DND-41 (cell line): ENCODE measurements at regions not wholly inside any gene's neighbourhood (a gene's known extent, or its start where the extent isn't known, plus 50 kb on each side); places are given as distances from the start of the nearest gene placed in this dataset.

Source experiments
- ATAC-seq: fragments of 200-7000 bp; cut with Tn5 transposase; 3 replicates; pipeline ENCODE4 v1.9.1; 2021; ENCODE audit warnings: low read depth; ENCODE audit not compliant: insufficient read depth
- DNase-seq: peaks from one replicate; pipeline ENCODE4 v3.0.0-alpha.2; 2020
- H2AFZ ChIP-seq: 2 replicates; pipeline ENCODE4 v1.6.0; 2012; ENCODE audit warnings: low read depth, low read length
- H3K27ac ChIP-seq: 2 replicates; pipeline ENCODE4 v1.5.1; 2012; ENCODE audit warnings: low read length, inconsistent platforms
- H3K27me3 ChIP-seq: fragments of 200-600 bp; sonication (generic); 2 replicates; pipeline ENCODE4 v1.6.0; 2012; ENCODE audit warnings: low read length, mild to moderate bottlenecking, inconsistent platforms; ENCODE audit not compliant: insufficient read depth, poor library complexity
- H3K36me3 ChIP-seq: 2 replicates; pipeline ENCODE4 v1.5.1; 2012; ENCODE audit warnings: low read length, inconsistent platforms; ENCODE audit not compliant: insufficient read depth
- H3K4me1 ChIP-seq: 2 replicates; pipeline ENCODE4 v1.5.1; 2012; ENCODE audit warnings: mild to moderate bottlenecking, low read length; ENCODE audit not compliant: insufficient read depth
- H3K4me2 ChIP-seq: 2 replicates; pipeline ENCODE4 v1.6.0; 2012; ENCODE audit warnings: mild to moderate bottlenecking, moderate library complexity, low read length, inconsistent platforms; ENCODE audit not compliant: insufficient read depth
- H3K4me3 ChIP-seq, 2 experiments: fragments of 200-600 bp in 1 of 2; shearing (Covaris generic) in 1 of 2; 2 replicates each; pipeline ENCODE4 v1.5.1; 2012 to 2016; ENCODE audit warnings: inconsistent platforms in 2 of 2, low read length in 2 of 2, mild to moderate bottlenecking in 2 of 2, low read depth in 1 of 2, moderate library complexity in 1 of 2
- H3K79me2 ChIP-seq: 2 replicates; pipeline ENCODE4 v1.6.0; 2012; ENCODE audit warnings: low read length, inconsistent platforms; ENCODE audit not compliant: insufficient read depth
- H3K9ac ChIP-seq: 2 replicates; pipeline ENCODE4 v1.6.0; 2012; ENCODE audit warnings: low read depth, mild to moderate bottlenecking, inconsistent platforms, low read length, moderate library complexity
- H3K9me3 ChIP-seq: 2 replicates; pipeline ENCODE4 v1.5.1; 2012; ENCODE audit warnings: low read length, moderate library complexity, mild to moderate bottlenecking, inconsistent platforms; ENCODE audit not compliant: insufficient read depth, severe bottlenecking
- H4K20me1 ChIP-seq: 2 replicates; pipeline ENCODE4 v1.6.0; 2012; ENCODE audit warnings: low read length; ENCODE audit not compliant: insufficient read depth
- EZH2 ChIP-seq: IDR thresholded peaks from 3 replicates; pipeline ENCODE4 v1.6.1; 2012; ENCODE audit warnings: borderline replicate concordance, low read depth, mild to moderate bottlenecking, moderate library complexity, low read length, inconsistent platforms; ENCODE audit not compliant: severe bottlenecking
- TF ChIP-seq, protein P1 (sequence below): IDR thresholded peaks from 2 replicates; pipeline ENCODE4 v1.5.1; 2012; ENCODE audit warnings: borderline replicate concordance, low read length, moderate library complexity, mild to moderate bottlenecking; ENCODE audit not compliant: poor library complexity, severe bottlenecking; ENCODE audit errors: extremely low read depth

DNA sequence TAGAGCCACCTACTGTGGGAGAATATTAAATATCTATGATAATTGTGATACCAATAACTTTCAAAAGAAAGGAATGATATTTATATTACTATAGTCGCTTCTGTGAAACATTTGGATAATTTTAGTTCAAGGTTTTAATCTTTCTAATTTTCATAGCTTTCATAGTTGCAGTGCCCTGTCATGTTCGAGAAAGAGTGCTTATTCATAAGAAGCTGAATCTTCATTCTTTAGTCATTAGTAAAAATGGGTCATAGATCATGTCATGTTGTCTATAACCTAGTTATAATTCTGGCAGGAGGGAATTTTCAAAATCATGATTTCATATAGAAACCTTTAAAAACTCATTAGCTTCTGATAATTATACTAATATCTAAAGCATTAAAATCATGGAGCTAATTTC lies 685.6 kb downstream of the CETN3 start:
- no peak overlapping the region for H3K4me2 ChIP-seq
- DNase-seq (no peak), ATAC-seq (no peak)
- no peaks in the 10 kb centered on the region for H3K79me2 ChIP-seq
- H3K9ac ChIP-seq: no peak overlapping the region
- H3K4me3 ChIP-seq: no peak overlapping the region
- H3K4me1 ChIP-seq: no peaks in the 10 kb centered on the region
- H3K27me3 ChIP-seq: no peaks in the 10 kb centered on the region
- H3K27ac ChIP-seq: no peak overlapping the region
- H2AFZ ChIP-seq: no peak overlapping the region
- H4K20me1 ChIP-seq: no peaks in the 10 kb centered on the region
- no peaks in the 10 kb centered on the region for H3K9me3 ChIP-seq
- TF ChIP-seq, protein P1, sequence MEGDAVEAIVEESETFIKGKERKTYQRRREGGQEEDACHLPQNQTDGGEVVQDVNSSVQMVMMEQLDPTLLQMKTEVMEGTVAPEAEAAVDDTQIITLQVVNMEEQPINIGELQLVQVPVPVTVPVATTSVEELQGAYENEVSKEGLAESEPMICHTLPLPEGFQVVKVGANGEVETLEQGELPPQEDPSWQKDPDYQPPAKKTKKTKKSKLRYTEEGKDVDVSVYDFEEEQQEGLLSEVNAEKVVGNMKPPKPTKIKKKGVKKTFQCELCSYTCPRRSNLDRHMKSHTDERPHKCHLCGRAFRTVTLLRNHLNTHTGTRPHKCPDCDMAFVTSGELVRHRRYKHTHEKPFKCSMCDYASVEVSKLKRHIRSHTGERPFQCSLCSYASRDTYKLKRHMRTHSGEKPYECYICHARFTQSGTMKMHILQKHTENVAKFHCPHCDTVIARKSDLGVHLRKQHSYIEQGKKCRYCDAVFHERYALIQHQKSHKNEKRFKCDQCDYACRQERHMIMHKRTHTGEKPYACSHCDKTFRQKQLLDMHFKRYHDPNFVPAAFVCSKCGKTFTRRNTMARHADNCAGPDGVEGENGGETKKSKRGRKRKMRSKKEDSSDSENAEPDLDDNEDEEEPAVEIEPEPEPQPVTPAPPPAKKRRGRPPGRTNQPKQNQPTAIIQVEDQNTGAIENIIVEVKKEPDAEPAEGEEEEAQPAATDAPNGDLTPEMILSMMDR: no peak
- no peak for TF ChIP-seq EZH2
- no peaks in the 10 kb centered on the region for H3K36me3 ChIP-seq

DNA sequence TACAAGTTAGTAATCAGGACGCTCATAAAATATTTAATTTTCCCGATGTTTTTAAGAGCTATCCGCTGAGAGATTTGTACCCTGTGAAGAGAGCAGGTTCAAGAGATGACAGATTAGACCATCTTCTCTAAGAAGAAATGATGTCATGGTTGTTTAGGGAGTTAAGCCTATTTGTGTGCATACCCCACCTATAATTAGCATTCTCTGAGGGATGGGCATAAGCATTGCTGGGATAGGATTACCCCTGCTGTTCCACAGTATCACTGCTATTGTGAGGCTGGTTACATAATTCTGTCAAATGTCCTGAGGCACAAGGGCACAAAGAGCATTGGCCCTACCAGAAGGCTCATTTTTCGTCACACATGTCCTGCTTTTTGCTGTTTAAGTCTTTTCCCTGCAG lies 687.0 kb downstream of the CETN3 start:
- H2AFZ ChIP-seq: no peak overlapping the region
- H3K4me2 ChIP-seq: no peak overlapping the region
- H4K20me1 ChIP-seq: no peaks in the 10 kb centered on the region
- no peaks in the 10 kb centered on the region for H3K27me3 ChIP-seq
- DNase-seq (no peak), ATAC-seq (no peak)
- H3K36me3 ChIP-seq: no peaks in the 10 kb centered on the region
- H3K27ac ChIP-seq: no peak overlapping the region
- H3K4me1 ChIP-seq: no peaks in the 10 kb centered on the region
- no peaks in the 10 kb centered on the region for H3K79me2 ChIP-seq
- no peaks in the 10 kb centered on the region for H3K9me3 ChIP-seq
- TF ChIP-seq, protein P1: no peak
- TF ChIP-seq EZH2: no peak
- no peak overlapping the region for H3K9ac ChIP-seq
- no peak overlapping the region for H3K4me3 ChIP-seq

DNA sequence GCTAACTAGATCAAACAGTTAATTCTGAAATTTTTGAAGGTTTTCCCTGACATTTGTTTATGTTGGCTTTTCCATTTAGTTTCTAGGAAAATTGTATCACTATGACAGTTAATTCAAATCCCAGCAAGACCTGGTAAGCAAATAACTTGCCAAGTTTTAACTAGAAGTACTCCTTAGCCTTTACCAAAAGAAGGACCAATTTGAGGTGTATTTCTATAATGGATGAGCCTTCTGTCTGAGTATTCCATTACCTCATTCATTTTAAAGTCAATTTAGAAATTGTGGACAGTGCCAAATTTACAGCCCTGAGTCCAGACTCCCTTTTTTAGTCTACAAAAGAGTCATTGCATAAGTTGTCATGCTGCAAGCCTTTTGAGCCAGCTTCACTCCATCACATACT lies 687.6 kb downstream of the CETN3 start:
- no peaks in the 10 kb centered on the region for H4K20me1 ChIP-seq
- H3K36me3 ChIP-seq: no peaks in the 10 kb centered on the region
- TF ChIP-seq, protein P1: no peak
- TF ChIP-seq EZH2: no peak
- no peaks in the 10 kb centered on the region for H3K9me3 ChIP-seq
- DNase-seq (no peak), ATAC-seq (no peak)
- no peak overlapping the region for H3K9ac ChIP-seq
- no peak overlapping the region for H2AFZ ChIP-seq
- H3K79me2 ChIP-seq: no peaks in the 10 kb centered on the region
- H3K27ac ChIP-seq: no peak overlapping the region
- H3K27me3 ChIP-seq: no peaks in the 10 kb centered on the region
- H3K4me1 ChIP-seq: no peaks in the 10 kb centered on the region
- no peak overlapping the region for H3K4me3 ChIP-seq
- H3K4me2 ChIP-seq: no peak overlapping the region

DNA sequence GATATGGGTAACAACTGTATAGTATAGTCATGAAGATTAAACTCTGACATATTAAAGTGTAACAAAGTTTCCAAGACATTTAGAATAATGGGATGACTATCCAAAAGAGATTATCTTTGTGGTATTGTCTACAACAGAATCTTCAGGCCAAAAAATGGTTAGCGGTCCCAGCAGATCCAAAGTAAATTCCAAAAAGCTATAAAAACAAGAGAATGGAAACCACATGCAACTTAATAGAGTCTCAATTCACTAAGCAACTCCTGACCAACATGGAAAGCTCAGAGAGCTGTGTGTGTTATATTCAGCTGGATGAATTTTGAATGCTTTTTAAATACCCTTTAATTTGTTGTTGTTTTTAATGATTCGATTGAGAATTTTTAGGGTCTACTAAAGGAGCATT lies 688.2 kb downstream of the CETN3 start:
- Histone ChIP-seq H4K20me1 (no peaks in the 10 kb centered on the region), H3K27me3 (no peaks in the 10 kb centered on the region), H3K9me3 (no peaks in the 10 kb centered on the region), H3K36me3 (no peaks in the 10 kb centered on the region), H3K79me2 (no peaks in the 10 kb centered on the region), H3K4me3 (no peak overlapping the region), H2AFZ (no peak overlapping the region), H3K27ac (no peak overlapping the region), H3K4me1 (no peaks in the 10 kb centered on the region), H3K4me2 (no peak overlapping the region), H3K9ac (no peak overlapping the region)
- ATAC-seq (no peak), DNase-seq (no peak)
- TF ChIP-seq, protein P1: no peak
- TF ChIP-seq EZH2: no peak
